DMS114 treated with DMSO at 0.1 percent for 48 hours (cell line): ENCODE measurements at regions not wholly inside any gene's neighbourhood (a gene's known extent, or its start where the extent isn't known, plus 50 kb on each side); places are given as distances from the start of the nearest gene placed in this dataset.

Experiments
- DNase-seq: peaks from one replicate; lab custom pipeline; 2025; ENCODE audit not compliant: unreplicated experiment; lab: John Stamatoyannopoulos, UW

DNA sequence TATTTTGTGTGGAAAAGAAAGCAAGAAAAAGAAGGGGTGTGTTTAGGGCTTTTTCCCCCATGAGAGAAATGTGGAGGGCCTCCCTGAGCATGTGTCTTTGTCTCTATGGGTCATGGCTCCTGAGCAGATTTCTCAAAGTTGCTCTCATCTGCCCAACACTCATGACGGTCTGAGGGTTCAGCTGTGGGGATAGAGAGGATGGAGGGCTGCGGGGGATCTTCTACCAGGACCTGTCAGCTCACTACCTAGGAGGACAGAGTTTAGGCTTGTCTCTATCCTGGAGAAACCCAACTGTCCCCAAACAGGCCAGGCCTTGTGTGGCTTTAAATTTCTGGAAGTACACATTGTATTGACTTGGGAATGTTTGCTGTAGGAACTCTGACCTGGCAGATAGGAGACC is 342.2 kb downstream of the MYCN start:
- no peak for DNase-seq

DNA sequence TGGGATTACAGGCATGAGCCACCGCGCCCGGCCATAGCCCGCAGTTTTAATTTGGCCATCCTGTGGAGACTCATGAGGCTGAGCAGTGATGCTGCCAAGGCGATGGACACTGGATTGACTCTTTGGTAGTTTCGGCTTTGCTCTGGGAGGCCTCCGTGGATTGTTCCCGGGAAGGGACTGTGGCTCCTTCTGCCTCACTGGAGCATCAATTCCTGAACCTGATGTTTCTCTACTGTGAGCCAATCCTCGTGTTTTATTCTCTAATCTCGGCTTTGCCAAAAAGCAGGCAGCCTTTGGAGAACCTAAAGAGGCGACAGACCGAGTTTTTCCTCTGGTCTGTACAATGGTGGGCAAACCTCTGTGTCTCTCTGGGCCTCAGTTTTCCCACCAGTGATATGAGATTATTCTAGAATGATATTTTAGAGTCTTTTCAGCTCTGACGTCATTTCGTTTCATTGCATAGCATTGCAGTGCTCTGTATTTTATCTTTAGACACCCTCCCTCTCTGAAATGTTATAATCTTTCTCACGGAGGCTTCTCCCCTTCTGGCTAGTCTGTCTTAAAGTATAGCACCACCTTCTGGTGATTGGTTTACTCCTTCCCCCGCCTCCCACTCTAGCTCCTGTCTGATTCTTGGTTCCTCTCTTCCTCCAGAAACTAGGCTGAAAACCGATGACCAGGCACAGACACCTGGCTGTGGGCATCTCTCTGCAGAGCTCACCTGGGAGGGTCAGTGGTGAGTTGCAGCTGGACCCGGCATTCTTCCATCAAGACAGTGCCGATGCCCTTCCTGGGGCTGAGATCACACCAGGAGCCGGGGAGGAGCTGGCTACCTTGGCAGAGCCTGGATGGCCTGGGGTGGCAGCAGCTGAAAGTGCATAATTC is 341.3 kb downstream of the MYCN start:
- DNase-seq, result peak; percentile 35

DNA sequence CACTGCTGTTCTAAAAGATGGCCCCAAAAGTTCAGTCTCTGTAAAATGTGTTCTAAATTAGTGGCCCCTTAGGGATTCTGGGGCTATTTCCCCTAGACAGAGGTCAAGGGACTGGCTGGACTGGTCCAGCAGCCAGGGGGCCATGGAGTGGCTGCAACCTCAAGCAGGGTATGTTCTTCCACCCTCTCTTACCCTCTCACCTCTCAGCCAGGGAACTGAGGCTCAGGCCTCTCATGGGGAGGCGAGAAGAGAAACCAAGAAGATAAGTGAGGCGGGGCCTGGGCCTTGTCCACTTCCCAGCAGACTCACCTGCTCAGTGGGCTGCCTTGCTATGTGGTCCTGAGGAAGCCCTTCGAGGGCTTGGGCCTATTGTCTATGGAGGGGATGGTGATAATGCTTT is 339.7 kb downstream of the MYCN start:
- no peak for DNase-seq

- no peak for DNase-seq
Observed at GRCh38 chr2:16279641-16280040, 339.3 kb downstream of the MYCN start.

DNA sequence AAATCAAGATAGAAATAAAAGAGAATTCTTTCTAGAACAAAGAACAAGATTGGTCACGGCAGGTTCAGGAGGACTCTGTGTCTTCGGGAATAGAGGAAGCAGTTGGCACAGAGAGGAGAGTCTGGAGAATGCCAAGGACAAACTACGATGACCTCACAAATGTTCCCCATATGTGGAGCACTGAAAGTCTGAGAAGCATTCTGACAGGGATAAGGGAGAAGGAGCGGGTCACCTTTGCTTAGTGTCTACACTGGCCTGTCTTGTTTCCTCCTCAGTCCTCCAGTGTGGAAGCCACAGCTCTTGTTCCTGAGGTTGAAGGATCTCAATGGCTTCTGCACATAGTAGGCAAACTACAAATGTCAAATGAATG is 338.8 kb downstream of the MYCN start:
- no peak for DNase-seq

DNA sequence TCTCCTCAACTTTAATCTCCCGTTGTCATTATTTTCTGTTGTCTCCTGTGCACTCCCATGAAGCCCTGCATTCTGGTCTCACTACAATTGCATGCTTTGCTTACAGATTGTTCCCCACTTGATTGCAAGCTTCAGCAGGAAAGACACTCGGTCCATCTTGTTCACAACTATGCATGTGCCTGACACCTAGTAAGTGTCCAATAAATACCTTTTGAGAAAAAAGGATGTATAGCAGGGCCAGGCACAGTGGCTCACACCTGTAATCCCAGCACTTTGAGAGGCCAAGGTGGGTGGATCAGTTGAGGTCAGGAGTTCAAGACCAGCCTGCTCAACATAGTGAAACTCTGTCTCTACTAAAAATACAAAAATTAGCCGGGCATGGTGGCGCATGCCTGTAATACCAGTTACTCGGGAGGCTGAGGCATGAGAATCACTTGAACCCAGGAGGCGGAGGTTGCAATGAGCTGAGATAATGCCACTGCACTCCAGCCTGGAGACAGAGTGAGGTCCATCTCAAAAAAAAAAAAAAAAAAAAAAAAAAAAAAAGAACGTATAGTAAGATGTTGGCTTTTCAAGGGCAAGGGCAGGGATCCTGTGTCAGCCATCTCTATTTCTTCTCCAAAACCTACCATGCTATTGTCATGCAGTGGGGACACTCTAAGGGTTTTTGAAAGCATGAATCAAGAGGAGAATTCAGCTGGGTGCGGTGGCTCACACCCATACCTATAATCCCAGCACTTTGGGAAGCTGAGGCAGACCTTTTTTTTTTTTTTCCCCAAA is 338.3 kb downstream of the MYCN start:
- no peak for DNase-seq

DNA sequence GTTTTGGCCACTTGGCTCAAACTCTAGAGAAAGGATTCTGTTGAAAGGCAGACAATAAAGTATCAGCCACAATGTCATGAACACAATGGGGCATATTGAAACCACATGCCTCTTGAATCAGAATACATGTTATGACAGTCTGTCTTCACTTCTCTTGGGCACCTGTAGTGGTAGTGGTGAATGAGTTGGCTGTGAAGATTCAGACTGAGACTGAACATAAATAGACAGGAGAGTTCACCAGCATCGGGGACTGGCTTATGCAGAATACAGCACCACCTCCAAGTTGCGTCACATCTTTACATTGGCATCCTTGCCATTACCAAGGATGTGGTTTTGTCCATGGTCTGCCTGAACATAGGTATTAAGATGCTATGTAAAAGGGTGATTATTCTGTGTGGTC is 336.8 kb downstream of the MYCN start:
- no peak for DNase-seq

- no peak for DNase-seq
Observed at GRCh38 chr2:16275661-16276060, 335.3 kb downstream of the MYCN start.

GRCh38 chr2:16275131-16275530 is 334.8 kb downstream of the MYCN start:
- DNase-seq, result no peak

DNA sequence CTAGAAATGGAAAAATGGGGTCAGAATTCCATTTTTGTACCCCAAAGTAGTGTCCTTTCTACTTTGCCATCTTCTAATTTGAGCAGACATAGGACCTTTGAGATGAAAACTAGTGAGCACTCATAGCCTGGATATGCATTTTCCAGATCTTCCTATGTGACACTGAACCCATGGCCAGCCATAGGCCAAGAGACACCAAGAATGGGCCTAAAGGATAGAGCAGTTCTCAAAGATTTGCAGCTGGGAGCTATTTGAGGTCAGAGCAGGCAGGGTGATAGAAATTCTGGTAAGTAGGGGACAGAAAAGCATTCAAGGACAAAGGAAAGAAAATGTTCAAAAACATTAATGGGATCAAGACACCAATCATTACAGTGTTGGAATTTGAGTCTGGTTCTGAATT is 332.8 kb downstream of the MYCN start:
- no peak for DNase-seq

GRCh38 chr2:16272038-16272788 is 331.9 kb downstream of the MYCN start:
- DNase-seq, result no peak

DNA sequence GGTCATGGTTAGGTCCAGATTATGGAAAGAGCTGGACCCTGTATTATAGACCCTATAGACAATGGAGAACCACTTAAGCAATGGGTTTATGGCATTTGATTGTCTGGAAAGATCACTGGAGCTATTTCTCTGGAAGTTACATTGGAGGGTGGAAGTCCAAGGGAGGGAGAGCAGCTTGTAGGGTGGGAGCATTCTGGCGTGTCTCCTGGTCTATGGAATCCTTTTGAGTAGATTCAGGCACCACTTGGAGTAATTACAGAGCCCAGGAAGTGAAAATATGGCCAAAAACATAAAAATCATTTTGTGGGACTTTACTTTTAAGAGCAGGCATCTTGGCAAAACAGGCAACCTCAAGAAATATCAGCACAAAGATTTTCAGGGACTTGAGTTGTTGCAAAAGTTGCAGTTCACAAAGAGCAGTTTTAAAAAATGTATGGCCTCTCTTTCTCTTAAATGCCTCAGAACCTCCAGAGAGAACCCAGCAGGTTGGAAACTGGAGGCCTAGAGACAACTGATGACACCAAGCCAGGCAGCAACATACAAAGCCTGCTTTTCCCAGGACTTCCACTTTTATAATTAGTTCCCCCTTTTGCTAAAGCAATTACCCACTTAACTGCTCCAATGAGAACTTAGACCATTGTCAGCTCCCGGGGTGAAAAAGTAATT is 331.0 kb downstream of the MYCN start:
- no peak for DNase-seq

DNA sequence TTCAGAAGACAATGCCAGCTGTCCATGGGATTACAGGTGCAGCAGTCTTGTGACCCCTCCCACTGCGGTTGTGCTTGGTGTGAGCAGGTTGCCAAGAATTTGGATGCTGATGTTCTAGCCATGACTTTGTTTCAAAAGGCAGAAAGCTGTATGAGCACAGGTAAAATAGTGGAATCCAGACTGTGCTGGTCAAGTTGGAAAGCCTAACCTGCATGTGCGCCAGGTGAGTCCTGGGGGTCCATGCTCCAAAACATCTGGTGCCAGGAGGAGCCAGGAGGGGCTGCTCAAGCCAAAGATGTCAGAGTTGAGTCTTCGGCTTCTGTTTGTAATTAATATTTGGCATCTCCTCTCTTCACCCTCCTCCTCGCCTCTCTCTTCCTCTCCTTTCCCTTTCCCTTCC is 330.1 kb downstream of the MYCN start:
- no peak for DNase-seq

- no peak for DNase-seq
Observed at GRCh38 chr2:16268301-16269000, 328.1 kb downstream of the MYCN start.

DNA sequence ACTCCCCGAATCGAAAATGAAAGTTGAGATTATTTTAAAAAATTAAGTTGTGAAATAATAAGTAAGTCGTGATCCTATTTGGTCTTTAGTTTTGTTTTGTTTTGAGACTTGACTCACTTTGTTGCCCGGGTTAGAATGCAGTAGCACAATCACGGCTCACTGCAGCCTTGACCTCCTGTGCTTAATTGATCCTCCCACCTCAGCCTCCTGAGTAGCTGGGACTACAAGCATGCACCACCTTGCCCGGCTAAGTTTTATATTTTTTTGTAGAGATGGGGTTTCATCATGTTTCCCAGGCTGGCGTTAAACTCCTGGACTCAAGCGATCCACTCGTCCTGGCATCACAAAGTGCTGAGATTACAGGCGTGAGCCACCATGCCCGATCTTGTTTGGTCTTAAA is 326.2 kb downstream of the MYCN start:
- DNase-seq, result no peak

GRCh38 chr2:16264931-16265540 is 324.7 kb downstream of the MYCN start:
- DNase-seq, result no peak

- DNase-seq, result no peak
Observed at GRCh38 chr2:16264491-16264890, 324.1 kb downstream of the MYCN start.

DNA sequence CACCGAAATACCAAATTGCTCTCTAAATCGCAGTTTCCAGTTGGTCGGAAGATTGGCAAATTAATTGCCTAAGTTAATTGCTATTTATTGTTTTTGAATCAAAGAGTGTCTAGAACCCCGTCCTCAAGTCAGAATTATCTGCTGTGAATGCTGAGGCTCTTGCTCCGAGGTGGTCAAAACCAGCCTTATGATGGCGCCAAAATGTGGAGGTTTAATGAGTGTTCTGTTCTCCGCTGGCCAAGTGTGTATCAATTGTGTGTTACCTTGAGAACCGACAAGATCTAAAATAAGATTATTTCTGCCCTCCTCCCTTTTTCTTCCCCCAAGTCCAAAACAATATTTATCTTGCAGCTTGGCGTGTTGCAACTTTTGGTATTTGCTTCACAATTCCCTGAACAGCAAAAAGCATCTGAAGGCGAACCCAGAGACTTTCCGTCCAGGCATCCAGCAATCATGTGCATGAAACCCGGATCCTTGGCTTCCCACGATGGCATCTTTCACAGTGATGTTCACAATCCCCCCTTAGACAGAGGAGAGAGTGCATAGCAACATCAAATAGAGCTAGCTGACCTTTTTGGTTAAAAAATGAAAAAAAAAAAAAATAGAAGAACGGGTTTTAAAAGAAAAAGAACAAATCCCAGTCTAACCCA is 323.0 kb downstream of the MYCN start:
- DNase-seq, result no peak

DNA sequence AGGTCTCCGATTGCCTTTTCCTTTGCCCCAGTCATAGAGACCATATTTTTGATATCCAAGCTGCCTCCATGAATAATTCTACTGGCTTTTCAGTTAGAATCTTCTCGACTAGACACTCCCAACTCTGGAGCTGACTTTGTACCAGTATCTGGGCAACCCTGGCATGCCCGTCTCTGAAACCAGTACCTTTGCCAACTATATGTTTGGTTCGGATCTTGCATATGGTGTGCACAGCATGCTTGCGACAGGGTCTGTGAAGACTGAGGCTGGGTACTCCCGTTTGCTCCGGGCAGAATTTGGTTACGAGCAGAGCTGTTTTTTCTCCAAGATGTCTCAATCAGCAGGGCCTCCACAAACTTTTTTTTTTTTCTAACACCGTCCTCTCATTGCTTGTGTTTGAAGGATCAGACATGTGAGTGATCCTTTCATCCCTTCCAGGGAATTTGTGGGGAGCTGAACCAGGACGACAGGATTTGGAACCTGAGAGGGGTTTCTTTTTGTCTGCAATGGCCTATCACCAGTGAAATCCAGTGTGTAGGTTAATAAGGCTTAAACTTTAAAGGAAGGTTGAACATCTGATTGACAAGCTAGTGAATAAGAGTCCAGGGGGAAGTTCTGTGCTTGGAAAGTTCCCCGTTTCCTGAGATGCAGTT is 322.3 kb downstream of the MYCN start:
- DNase-seq, result no peak
